ENCODE measurements at regions not wholly inside any gene's neighbourhood (a gene's known extent, or its start where the extent isn't known, plus 50 kb on each side); places are given as distances from the start of the nearest gene placed in this dataset.

DNA sequence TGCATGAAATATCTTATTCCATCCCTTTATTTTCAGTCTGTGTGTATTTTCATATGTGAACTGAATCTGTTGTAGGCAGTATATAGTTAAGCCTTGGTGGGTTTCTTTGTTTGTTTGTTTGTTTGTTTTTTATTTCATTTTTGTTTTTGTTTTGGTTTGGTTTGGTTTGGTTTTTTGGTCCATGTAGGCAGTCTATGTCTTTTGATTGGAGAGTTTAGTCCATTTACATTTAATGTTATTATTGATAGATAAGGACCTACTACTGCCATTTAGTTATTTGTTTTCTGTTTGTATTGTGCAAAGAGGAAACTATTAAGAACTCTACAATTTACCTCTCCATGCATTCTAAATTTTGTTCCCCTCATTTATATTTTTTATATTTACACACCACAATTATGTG lies 695.9 kb upstream of the GRM3 start:
- Histone ChIP-seq H3K9me3 (ENCODE audit: low read length) (no peaks in the 10 kb centered on the region), H3K27me3 (ENCODE audit: insufficient read depth, low read depth, low read length) (no peaks in the 10 kb centered on the region), H4K20me1 (ENCODE audit: insufficient read depth) (no peaks in the 10 kb centered on the region), H3K79me2 (replicated peaks; ENCODE audit: insufficient read depth, low read length) (no peaks in the 10 kb centered on the region), H2AFZ (ENCODE audit: low read depth, low read length) (no peak overlapping the region), H3K4me3 (ENCODE audit: low read length) (no peak overlapping the region), H3F3A (ENCODE audit: insufficient read depth, low read length, poor library complexity, severe bottlenecking) (no peaks in the 10 kb centered on the region), H3K36me3 (ENCODE audit: insufficient read depth, low read length) (no peaks in the 10 kb centered on the region), H3K27ac (ENCODE audit: low read length) (no peak overlapping the region), H3K9ac (ENCODE audit: low read length) (no peak overlapping the region), H3K4me2 (ENCODE audit: low read length) (no peak overlapping the region), H3K9me2 (ENCODE audit: insufficient read depth, low read length) (no peaks in the 10 kb centered on the region)
- TF ChIP-seq POLR2AphosphoS5 (IDR thresholded peaks at IDR 0.05) (no peak), MXI1 (conservative IDR thresholded peaks at IDR 0.05; ENCODE audit: poor library complexity, severe bottlenecking) (no peak), EP300 (conservative IDR thresholded peaks at IDR 0.05; ENCODE audit: poor library complexity, severe bottlenecking) (no peak), RAD21 (conservative IDR thresholded peaks at IDR 0.05) (no peak), EZH2 (IDR thresholded peaks at IDR 0.05; ENCODE audit: borderline replicate concordance, insufficient read depth, low read length, poor library complexity, severe bottlenecking) (no peak), TAF1 (IDR thresholded peaks at IDR 0.05; ENCODE audit: low read depth) (no peak), SMC3 (conservative IDR thresholded peaks at IDR 0.05; ENCODE audit: poor library complexity) (no peak)
- TF ChIP-seq, protein P1, sequence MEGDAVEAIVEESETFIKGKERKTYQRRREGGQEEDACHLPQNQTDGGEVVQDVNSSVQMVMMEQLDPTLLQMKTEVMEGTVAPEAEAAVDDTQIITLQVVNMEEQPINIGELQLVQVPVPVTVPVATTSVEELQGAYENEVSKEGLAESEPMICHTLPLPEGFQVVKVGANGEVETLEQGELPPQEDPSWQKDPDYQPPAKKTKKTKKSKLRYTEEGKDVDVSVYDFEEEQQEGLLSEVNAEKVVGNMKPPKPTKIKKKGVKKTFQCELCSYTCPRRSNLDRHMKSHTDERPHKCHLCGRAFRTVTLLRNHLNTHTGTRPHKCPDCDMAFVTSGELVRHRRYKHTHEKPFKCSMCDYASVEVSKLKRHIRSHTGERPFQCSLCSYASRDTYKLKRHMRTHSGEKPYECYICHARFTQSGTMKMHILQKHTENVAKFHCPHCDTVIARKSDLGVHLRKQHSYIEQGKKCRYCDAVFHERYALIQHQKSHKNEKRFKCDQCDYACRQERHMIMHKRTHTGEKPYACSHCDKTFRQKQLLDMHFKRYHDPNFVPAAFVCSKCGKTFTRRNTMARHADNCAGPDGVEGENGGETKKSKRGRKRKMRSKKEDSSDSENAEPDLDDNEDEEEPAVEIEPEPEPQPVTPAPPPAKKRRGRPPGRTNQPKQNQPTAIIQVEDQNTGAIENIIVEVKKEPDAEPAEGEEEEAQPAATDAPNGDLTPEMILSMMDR (IDR thresholded peaks at IDR 0.05; ENCODE audit: poor library complexity, severe bottlenecking): no peak
- TF ChIP-seq, protein P2, sequence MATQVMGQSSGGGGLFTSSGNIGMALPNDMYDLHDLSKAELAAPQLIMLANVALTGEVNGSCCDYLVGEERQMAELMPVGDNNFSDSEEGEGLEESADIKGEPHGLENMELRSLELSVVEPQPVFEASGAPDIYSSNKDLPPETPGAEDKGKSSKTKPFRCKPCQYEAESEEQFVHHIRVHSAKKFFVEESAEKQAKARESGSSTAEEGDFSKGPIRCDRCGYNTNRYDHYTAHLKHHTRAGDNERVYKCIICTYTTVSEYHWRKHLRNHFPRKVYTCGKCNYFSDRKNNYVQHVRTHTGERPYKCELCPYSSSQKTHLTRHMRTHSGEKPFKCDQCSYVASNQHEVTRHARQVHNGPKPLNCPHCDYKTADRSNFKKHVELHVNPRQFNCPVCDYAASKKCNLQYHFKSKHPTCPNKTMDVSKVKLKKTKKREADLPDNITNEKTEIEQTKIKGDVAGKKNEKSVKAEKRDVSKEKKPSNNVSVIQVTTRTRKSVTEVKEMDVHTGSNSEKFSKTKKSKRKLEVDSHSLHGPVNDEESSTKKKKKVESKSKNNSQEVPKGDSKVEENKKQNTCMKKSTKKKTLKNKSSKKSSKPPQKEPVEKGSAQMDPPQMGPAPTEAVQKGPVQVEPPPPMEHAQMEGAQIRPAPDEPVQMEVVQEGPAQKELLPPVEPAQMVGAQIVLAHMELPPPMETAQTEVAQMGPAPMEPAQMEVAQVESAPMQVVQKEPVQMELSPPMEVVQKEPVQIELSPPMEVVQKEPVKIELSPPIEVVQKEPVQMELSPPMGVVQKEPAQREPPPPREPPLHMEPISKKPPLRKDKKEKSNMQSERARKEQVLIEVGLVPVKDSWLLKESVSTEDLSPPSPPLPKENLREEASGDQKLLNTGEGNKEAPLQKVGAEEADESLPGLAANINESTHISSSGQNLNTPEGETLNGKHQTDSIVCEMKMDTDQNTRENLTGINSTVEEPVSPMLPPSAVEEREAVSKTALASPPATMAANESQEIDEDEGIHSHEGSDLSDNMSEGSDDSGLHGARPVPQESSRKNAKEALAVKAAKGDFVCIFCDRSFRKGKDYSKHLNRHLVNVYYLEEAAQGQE (IDR thresholded peaks at IDR 0.05; ENCODE audit: borderline replicate concordance): no peak

DNA sequence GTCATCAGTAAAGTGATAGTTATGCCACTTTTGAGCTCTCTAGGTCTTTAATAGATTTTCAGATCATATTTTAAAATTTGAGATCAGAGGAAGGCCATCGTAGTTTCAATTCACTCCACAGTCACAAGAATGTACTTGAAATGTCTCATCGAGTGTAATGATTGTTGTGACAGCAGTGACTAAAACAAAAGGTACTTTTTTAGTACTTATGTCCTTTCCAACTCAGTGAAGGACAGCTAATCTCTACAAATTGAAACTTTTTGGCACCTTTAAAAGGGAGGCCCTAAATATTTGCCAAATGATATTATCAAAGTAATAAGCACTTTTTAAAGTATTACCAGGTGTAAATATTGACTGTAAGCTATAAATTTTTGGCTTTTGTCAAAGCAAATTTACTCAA lies 702.9 kb upstream of the GRM3 start:
- no peaks in the 10 kb centered on the region for H3K9me2 ChIP-seq (ENCODE audit: insufficient read depth, low read length)
- H3K27me3 ChIP-seq (ENCODE audit: insufficient read depth, low read depth, low read length): no peaks in the 10 kb centered on the region
- no peaks in the 10 kb centered on the region for H3F3A ChIP-seq (ENCODE audit: insufficient read depth, low read length, poor library complexity, severe bottlenecking)
- H3K27ac ChIP-seq (ENCODE audit: low read length): no peak overlapping the region
- H3K36me3 ChIP-seq (ENCODE audit: insufficient read depth, low read length): no peaks in the 10 kb centered on the region
- TF ChIP-seq SMC3 (conservative IDR thresholded peaks at IDR 0.05; ENCODE audit: poor library complexity): no peak
- H3K4me3 ChIP-seq (ENCODE audit: low read length): no peak overlapping the region
- H3K9ac ChIP-seq (ENCODE audit: low read length): no peak overlapping the region
- no peaks in the 10 kb centered on the region for H3K79me2 ChIP-seq (replicated peaks; ENCODE audit: insufficient read depth, low read length)
- H4K20me1 ChIP-seq (ENCODE audit: insufficient read depth): no peaks in the 10 kb centered on the region
- H3K9me3 ChIP-seq (ENCODE audit: low read length): no peaks in the 10 kb centered on the region
- H3K4me2 ChIP-seq (ENCODE audit: low read length): no peak overlapping the region
- H2AFZ ChIP-seq (ENCODE audit: low read depth, low read length): no peak overlapping the region

DNA sequence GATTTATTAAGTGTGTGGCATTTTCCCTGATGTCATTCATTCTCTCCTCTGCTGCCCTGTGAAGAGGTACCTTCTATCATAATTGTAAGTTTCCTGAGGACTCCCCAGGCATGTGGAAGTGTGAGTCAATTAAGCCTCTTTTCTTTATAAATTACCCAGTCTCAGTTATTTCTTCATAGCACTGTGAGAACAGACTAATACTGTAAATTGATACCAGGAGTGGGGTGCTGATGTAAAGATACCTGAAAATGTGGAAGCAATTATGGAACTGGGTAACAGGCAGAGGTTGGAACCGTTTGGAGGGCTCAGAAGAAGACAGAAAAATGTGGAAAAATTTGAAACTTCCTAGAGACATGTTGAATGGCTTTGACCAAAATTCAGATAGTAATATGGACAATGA lies 711.8 kb upstream of the GRM3 start:
- Histone ChIP-seq H3K27me3 (ENCODE audit: insufficient read depth, low read depth, low read length) (no peaks in the 10 kb centered on the region), H4K20me1 (ENCODE audit: insufficient read depth) (no peaks in the 10 kb centered on the region), H3K27ac (ENCODE audit: low read length) (no peak overlapping the region), H3K9me3 (ENCODE audit: low read length) (no peaks in the 10 kb centered on the region), H3K36me3 (ENCODE audit: insufficient read depth, low read length) (no peaks in the 10 kb centered on the region), H3K4me2 (ENCODE audit: low read length) (no peak overlapping the region), H3F3A (ENCODE audit: insufficient read depth, low read length, poor library complexity, severe bottlenecking) (no peaks in the 10 kb centered on the region), H2AFZ (ENCODE audit: low read depth, low read length) (no peak overlapping the region), H3K9me2 (ENCODE audit: insufficient read depth, low read length) (no peaks in the 10 kb centered on the region), H3K79me2 (replicated peaks; ENCODE audit: insufficient read depth, low read length) (no peaks in the 10 kb centered on the region), H3K9ac (ENCODE audit: low read length) (no peak overlapping the region), H3K4me3 (ENCODE audit: low read length) (no peak overlapping the region)
- no peak for TF ChIP-seq POLR2AphosphoS5 (IDR thresholded peaks at IDR 0.05)
- no peak for TF ChIP-seq SMC3 (conservative IDR thresholded peaks at IDR 0.05; ENCODE audit: poor library complexity)
- no peak for TF ChIP-seq MXI1 (conservative IDR thresholded peaks at IDR 0.05; ENCODE audit: poor library complexity, severe bottlenecking)
- TF ChIP-seq TAF1 (IDR thresholded peaks at IDR 0.05; ENCODE audit: low read depth): no peak
- TF ChIP-seq, protein P2 (IDR thresholded peaks at IDR 0.05; ENCODE audit: borderline replicate concordance): no peak
- no peak for TF ChIP-seq EZH2 (IDR thresholded peaks at IDR 0.05; ENCODE audit: borderline replicate concordance, insufficient read depth, low read length, poor library complexity, severe bottlenecking)
- no peak for TF ChIP-seq EP300 (conservative IDR thresholded peaks at IDR 0.05; ENCODE audit: poor library complexity, severe bottlenecking)
- TF ChIP-seq, protein P1 (IDR thresholded peaks at IDR 0.05; ENCODE audit: poor library complexity, severe bottlenecking): no peak
- TF ChIP-seq RAD21 (conservative IDR thresholded peaks at IDR 0.05): no peak
